ENCODE measurements at regions not wholly inside any gene's neighbourhood (a gene's known extent, or its start where the extent isn't known, plus 50 kb on each side); places are given as distances from the start of the nearest gene placed in this dataset.
"Not testable (repeated sequence)": the region's sequence is repeated elsewhere in the genome, so short reads cannot be mapped to it uniquely, and the experiment has no call there.

GRCh38 chr20:7792150-7792869 is 147.9 kb downstream of the HAO1 start:
- DNase-seq (ENCODE audit: low spot score): no peak

- DNase-seq (ENCODE audit: low spot score): no peak
These were observed 142.1 kb downstream of the HAO1 start for GRCh38 chr20:7798176-7798575.

- DNase-seq (ENCODE audit: low spot score): no peak
These were observed 140.4 kb downstream of the HAO1 start for GRCh38 chr20:7799862-7800261.

GRCh38 chr20:7803411-7804151 is 136.7 kb downstream of the HAO1 start:
- not testable (repeated sequence) for DNase-seq (ENCODE audit: low spot score)

- DNase-seq (ENCODE audit: low spot score): no peak
These were observed 133.4 kb downstream of the HAO1 start for GRCh38 chr20:7806831-7807230.

GRCh38 chr20:7817286-7817685 is 123.0 kb downstream of the HAO1 start:
- DNase-seq (ENCODE audit: low spot score): no peak

GRCh38 chr20:7818477-7818876 is 121.8 kb downstream of the HAO1 start:
- DNase-seq (ENCODE audit: low spot score): no peak

- no peak for DNase-seq (ENCODE audit: low spot score)
These were observed 119.4 kb downstream of the HAO1 start for GRCh38 chr20:7820897-7821296.

- DNase-seq (ENCODE audit: low spot score): no peak
These were observed 117.5 kb downstream of the HAO1 start for GRCh38 chr20:7822772-7823171.

- no peak for DNase-seq (ENCODE audit: low spot score)
These were observed 111.8 kb downstream of the HAO1 start for GRCh38 chr20:7828437-7828836.

- DNase-seq (ENCODE audit: low spot score): no peak
These were observed 111.2 kb downstream of the HAO1 start for GRCh38 chr20:7829031-7829430.

- no peak for DNase-seq (ENCODE audit: low spot score)
These were observed 110.5 kb downstream of the HAO1 start for GRCh38 chr20:7829776-7830175.
